Ishikawa (cell line): ENCODE measurements at regions not wholly inside any gene's neighbourhood (a gene's known extent, or its start where the extent isn't known, plus 50 kb on each side); places are given as distances from the start of the nearest gene placed in this dataset.

ENCODE experiments used
- CEBPB ChIP-seq: IDR thresholded peaks from 2 replicates; pipeline ENCODE4 v1.6.1; 2012
- CREB1 ChIP-seq: IDR thresholded peaks from 2 replicates; pipeline ENCODE4 v1.6.1; 2012; ENCODE audit warnings: low read depth
- EGR1 ChIP-seq: IDR thresholded peaks from 2 replicates; pipeline ENCODE4 v1.6.1; 2012
- EP300 ChIP-seq: IDR thresholded peaks from 2 replicates; pipeline ENCODE4 v1.6.1; 2012; ENCODE audit warnings: borderline replicate concordance
- FOXM1 ChIP-seq: IDR thresholded peaks from 2 replicates; pipeline ENCODE4 v1.6.1; 2012; ENCODE audit warnings: low read depth, borderline replicate concordance
- MAX ChIP-seq: IDR thresholded peaks from 2 replicates; pipeline ENCODE4 v1.6.1; 2012
- NFIC ChIP-seq: IDR thresholded peaks from 2 replicates; pipeline ENCODE4 v1.6.1; 2012
- RAD21 ChIP-seq: IDR thresholded peaks from 2 replicates; pipeline ENCODE4 v1.6.1; 2012; ENCODE audit warnings: low read depth
- REST ChIP-seq: IDR thresholded peaks from 2 replicates; pipeline ENCODE4 v1.6.1; 2012; ENCODE audit warnings: low read depth, mild to moderate bottlenecking
- TAF1 ChIP-seq: IDR thresholded peaks from 2 replicates; pipeline ENCODE4 v1.6.1; 2012; ENCODE audit warnings: low read depth, mild to moderate bottlenecking
- TCF12 ChIP-seq: IDR thresholded peaks from 2 replicates; pipeline ENCODE4 v1.6.1; 2012; ENCODE audit warnings: low read depth
- TEAD4 ChIP-seq: IDR thresholded peaks from 2 replicates; pipeline ENCODE4 v1.6.1; 2012
- USF1 ChIP-seq: IDR thresholded peaks from 2 replicates; pipeline ENCODE4 v1.6.1; 2012
- YY1 ChIP-seq: IDR thresholded peaks from 2 replicates; pipeline ENCODE4 v1.6.1; 2012; ENCODE audit warnings: low read depth
- ZBTB7A ChIP-seq: IDR thresholded peaks from 2 replicates; pipeline ENCODE4 v1.6.1; 2012; ENCODE audit warnings: low read depth

GRCh38 chr2:129462967-129463366 lies 516.5 kb upstream of the RAB6C start:
- TF ChIP-seq YY1, result no peak
- TF ChIP-seq REST, result no peak
- no peak for TF ChIP-seq EP300
- TF ChIP-seq TEAD4, result no peak
- TF ChIP-seq USF1, result no peak
- no peak for TF ChIP-seq TAF1
- TF ChIP-seq CEBPB, result no peak
- TF ChIP-seq NFIC, result no peak
- TF ChIP-seq CREB1, result no peak
- TF ChIP-seq TCF12, result no peak
- TF ChIP-seq EGR1, result no peak

GRCh38 chr2:129464036-129464435 lies 515.4 kb upstream of the RAB6C start:
- TF ChIP-seq YY1 (no peak), TAF1 (no peak), EGR1 (no peak), USF1 (no peak), MAX (no peak), FOXM1 (no peak), EP300 (no peak), TEAD4 (no peak), CEBPB (no peak), REST (no peak), CREB1 (no peak), RAD21 (no peak), TCF12 (no peak), NFIC (no peak), ZBTB7A (no peak)

GRCh38 chr2:129464631-129465030 lies 514.8 kb upstream of the RAB6C start:
- TF ChIP-seq FOXM1 (no peak), TEAD4 (no peak), REST (no peak), CREB1 (no peak), CEBPB (no peak), ZBTB7A (no peak), TAF1 (no peak), TCF12 (no peak), EP300 (no peak), NFIC (no peak), RAD21 (no peak), MAX (no peak), EGR1 (no peak), USF1 (no peak), YY1 (no peak)

GRCh38 chr2:129465045-129465444 lies 514.4 kb upstream of the RAB6C start:
- TF ChIP-seq FOXM1 (no peak), CEBPB (no peak), RAD21 (no peak), CREB1 (no peak)
